GM21619 (cell line): ENCODE measurements at regions not wholly inside any gene's neighbourhood (a gene's known extent, or its start where the extent isn't known, plus 50 kb on each side); places are given as distances from the start of the nearest gene placed in this dataset.

Experiments used
- ATAC-seq: cut with Tn5 transposase; IDR thresholded peaks from one replicate; pipeline ENCODE4 v1.9.1; 2021; ENCODE audit not compliant: unreplicated experiment

DNA sequence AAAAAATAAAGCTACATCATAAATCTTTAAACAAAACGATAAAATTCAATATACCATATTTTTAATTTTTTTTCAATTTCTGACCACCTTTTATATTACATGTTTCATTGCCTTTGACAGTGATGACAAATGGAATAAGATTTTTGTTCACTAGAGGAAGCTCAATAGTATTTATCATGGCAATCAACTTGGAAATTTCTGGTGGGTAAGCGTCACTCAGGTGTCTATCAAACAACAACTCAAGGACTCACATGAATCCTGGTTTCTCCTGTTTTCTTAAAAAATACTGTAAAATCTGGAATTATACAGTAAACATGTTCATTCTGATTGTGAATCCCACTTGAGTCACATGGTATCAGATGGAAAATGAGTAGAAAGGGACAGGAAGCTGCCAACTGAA, 782.2 kb downstream of the OTOL1 start:
- ATAC-seq = no peak

DNA sequence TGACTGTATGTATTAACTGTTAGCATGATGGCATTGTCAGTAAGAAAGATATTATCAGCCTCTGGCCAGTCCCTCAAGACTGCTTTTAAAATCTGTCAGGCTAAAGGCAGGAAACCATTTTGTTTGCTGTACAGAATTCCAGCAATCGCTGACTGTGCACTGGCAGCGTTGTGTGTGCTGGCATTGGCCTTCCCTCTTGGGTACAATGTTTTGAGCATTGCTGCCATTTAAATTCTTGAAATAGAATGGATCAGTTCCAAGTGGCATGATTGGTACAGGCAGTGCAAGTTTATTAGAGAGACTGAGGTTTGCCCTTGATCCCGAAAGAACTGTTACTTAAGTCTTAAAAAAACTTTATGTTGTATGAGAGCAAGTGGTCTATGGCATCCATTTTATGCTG, 788.7 kb downstream of the OTOL1 start:
- ATAC-seq = no peak

DNA sequence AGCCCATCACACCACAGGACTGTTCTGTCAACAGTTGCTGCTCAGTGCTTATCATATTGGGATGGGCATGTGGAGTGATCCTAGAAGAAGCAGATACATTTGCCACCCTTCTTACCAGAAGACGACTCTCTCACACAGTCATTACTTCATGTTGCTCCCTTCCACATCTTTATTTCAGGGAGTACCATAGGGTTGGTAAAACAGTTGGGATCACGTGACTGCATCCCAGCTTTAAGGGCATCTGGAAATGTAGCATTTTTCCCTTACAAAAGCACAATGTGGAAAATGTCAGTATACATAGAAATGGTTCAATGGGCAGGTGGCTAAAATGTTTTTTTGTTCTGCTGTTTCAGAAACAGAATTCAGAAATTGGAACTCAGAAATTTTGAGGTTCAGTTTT, 791.0 kb downstream of the OTOL1 start:
- ATAC-seq = no peak

DNA sequence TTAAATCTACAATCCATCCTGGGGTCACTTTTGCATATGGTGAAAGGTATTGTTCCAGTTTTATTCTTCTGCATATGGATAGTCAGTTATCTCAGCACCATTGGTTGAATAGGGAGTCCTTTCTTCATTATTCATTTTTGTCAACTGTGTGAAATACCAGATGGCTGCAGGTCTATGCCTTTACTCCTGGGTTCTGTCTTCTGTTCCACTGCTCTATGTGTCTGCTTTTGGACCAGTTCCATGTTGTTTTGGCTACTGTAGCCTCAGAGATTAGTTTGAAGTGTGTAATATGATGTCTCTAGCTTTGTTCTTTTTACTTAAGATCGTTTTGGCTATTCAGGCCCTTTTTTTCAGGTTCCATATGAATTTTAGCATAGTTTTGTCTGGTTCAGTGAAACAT, 795.8 kb downstream of the OTOL1 start:
- no peak for ATAC-seq

DNA sequence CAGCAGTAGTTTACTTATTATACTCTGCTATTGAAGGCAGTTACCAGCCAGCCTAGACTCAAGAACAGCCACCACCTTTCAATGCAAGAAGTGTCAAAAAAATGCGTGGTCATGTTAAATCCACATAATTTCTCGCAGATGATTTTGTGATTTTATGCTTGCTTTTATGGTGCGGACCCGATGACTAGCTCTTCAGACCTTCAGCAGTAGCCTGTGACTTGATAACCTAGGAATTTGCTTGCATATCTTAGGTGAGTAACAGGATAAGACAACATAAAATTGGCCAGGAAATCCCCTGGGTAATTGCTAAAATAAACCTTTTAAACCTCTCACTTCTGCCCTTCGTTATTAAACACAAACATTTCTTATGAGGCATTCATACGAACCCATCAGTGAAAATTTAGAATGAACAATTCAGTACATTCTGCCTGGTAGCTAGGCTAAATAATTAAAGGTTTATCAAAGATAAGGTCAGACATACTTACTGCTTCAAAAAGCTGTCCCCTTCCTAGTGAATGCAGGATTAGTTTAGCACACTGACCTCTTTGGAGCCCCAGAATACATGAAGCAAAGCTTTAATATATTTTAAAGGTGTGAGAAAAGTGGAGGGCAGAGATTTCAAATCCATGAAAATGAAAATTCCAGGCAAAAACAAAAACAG, 798.8 kb downstream of the OTOL1 start:
- no peak for ATAC-seq

DNA sequence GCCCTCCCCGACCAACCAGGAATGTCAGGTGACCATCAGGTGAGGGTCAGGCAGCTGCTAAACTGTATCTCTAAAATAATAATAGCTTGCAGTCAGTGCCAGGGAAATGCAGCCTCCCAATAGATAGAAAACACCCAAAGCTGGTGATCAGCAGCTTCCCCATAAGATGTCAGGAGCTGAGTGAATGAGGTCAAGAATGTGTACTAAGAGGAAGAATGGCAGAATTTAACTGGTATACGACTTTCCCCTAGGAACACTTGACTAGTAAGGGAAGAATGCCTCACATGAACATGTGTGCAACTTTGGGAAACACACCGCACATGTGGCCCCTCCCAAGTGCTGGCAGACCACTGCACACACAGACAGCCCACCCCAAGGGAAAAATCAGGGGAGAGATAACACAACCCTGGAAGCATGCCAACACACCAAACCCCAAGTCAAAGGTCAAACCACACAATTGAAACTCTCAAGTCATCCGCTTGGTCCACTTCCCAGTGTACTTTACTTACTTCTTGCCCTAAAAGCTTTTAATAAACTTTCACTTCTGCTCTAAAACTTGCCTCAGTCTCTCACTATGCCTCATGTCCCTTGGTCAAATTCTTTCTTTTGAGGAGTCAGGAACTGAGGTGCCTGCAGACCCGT, 806.5 kb downstream of the OTOL1 start:
- ATAC-seq = no peak

DNA sequence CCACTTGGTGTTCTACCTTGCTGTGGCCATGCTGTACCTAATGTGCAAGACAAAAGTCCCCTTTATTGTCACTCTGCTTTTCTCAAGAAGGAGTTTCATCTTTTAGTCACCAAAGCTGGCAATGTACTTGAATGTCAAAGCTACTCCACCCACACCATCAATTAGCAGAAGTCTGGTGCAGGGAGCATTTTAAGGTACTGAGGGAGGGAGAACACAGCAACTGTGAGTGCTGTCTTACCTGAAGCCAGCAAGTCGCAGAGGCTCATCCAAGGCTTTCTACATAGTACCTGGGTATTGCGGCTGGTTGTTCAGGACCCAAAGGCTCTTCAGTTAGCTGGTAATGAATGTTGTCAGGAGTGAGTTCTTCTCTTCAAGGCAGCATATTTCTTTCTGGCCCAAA, 820.4 kb downstream of the OTOL1 start:
- no peak for ATAC-seq

DNA sequence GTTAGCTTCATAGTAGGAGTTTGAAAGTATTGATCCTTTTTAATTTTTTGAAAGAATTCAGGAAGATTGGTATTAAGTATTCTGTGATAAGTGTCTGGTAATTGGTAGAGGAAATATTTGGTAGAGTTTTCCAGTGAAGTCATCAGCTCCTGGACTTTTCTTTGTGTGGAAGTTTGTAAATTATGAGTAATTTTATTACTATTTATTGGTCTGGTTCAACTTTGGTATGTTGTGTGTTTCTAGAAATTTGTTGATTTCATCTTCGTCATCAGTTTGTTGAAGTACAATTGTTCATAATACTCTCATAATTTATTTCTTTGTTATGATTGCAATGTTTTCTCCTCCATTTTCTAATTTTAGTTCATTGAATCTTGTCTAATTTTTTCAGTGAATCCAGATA, 832.0 kb downstream of the OTOL1 start:
- no peak for ATAC-seq

DNA sequence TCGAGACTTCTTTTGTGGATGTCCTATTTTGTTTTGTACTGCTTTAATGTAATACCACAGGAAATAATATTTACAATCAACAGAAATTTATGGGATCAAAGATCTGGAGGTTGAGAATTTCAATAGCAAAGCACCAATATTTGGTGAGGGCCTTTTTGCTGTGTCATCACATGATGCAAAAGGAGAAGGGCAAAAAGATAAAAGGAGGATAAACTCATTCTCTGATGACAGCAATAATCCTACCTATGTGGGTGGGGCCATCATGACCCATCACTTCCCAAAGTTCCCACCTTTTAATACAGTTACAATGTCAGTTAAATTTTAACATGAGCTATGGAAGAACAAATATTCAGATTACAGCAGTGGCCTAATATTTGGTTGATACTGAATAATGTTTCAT, 832.9 kb downstream of the OTOL1 start:
- ATAC-seq = no peak

DNA sequence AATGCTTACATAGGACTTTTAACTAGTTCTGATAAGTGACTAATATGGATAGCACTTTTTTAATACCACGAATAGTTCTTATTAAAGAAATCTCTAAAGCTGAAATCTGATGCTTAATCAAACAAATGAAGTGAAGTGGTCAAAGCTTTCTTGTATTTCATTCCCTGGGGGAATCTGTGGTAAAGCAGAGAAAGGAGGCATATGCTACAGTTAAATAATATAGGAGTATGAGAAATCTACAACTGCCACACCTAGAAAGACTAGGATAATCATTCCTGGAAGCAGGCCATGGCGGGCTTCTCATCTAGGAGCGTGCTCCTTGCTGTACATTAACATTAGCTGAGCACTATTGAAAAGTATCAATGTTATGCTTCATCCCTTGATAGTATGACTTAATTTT, 835.7 kb downstream of the OTOL1 start:
- ATAC-seq = no peak

DNA sequence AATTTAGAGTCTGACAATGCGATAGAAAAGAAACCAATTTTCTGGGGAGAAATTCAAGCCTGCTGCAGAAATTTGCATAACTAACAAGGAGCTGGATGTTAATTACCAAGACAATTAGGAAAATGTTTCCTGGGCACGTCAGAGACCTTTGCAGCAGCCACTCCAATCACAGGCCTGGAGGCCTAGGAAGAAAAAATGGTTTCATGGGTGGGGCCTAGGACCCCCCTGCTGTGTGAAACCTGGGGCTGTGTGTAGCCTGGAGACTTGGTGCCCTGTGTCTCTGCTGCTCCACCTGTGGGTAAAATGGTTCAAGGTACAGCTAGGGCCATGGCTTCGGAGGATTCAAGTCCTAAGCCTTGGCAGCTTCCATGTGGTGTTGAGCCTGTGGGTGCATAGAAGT, 837.9 kb downstream of the OTOL1 start:
- no peak for ATAC-seq

DNA sequence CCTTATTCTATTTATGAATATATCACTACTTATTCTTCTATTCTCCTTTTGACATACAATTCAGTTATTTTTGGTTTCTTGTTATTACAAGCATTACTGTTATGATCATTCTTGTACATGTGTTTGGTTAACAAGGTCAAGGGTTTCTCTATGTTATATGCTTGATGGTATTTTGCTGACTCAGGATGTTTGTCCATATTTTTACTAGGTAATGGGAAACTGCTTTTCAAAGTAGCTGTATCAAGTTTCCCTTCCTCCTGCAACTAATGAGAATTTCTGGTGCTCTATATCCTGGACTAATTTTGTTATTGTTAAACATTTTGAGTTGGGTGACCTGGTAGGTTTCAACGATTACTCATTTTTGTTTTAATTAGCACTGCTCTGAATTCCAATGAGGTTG, 841.0 kb downstream of the OTOL1 start:
- no peak for ATAC-seq

DNA sequence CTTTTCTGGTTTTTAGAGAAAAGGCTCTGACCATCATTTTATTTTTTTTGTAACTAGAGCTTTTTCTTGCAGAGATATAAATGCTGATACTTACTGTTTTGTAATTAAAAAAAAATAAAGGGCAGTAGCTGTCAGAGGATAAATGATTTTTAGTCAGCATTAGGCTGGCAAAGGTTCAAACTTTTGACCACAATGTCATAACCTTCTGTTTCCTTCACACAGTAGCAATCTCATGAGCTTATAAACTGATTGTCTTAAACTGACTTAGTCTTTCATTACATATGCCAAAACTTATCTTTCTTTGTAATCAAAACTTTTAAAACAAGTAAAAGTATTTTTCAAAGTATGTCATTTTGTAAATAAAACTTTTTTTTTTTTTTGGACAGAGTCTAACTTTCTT, 841.9 kb downstream of the OTOL1 start:
- ATAC-seq = no peak

DNA sequence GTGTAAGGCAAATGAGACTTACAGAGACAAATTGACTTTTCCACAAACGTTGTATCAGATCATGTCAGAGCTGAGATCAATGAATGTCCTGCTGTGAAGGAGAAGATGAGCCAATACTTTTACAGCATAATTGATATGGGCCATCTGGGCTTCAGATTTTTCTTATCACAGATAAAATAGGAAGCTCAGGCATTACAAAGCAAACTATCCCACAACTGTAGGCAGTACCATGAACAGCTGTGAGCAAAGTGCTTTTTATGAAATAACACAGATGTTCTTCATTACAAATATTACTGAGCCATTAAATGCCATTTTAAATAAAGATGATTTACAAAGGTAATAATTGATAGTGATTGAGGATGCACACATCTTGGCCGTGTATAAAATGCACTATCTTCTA, 852.3 kb downstream of the OTOL1 start:
- no peak for ATAC-seq

DNA sequence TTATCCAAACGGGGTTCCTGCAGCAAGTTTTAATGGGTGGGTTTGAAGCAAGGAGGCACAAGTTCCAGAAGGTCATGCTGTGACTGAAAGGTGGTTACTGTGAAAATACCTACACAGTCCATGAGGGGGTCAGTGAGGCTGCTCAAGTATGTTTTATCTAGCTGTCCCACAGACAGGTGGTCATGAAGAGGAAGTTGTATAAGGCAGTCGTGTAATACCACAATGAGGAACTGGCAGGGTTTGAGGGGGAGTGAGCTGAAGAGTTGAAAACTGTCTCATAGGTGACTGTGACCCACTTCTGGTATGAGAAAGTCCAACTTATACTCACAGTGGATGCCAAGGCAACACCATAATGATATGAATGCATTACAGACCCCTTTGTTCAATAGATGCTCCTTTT, 856.8 kb downstream of the OTOL1 start:
- no peak for ATAC-seq

DNA sequence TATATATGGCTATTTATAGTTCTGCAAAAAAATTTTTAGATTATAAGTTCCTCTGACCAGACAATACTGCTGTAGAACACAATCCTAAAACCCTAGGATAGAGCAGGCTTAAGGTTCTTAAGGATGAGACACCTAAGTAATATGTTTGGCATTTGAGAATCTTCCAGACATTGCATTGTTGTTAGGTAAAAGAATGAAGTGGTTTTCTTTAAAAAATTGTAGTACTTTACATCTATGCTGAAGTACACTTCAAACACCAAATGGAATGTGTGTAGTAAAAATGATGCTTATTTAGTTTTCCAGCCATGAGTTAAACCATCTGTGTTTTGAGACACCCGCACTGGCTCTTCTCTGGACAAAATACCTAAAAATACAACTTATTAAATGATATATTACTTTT, 857.7 kb downstream of the OTOL1 start:
- ATAC-seq = no peak

DNA sequence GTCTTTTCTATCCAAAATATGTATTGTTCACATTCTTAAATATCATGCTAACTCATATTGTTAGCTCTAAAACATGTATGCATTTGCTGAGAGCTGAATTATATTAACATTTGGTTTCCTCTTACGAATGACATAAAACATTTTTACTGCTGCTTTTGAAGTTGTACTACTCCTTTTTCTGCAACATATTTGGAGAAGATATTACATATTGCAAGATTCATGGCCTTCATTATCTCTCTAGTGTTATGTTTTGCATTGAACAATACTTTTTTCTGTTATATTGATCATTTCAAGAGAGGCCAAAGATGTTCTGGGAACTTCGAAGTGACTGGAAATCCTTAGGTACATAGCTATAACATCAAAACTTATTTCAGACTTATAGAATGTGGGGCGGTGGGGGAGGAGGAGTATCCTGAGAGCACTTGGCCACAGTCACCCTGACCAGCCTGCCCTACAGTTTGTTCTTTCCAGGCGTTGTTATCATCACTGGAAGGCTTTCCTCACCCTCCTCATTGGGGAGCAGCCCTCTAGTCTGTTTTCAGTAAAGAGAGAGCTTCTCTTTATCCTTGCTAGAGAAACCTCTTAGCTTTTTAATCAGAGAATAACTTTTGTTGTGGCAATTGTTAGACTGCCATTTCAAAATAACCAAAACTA, 868.6 kb downstream of the OTOL1 start:
- ATAC-seq = no peak

DNA sequence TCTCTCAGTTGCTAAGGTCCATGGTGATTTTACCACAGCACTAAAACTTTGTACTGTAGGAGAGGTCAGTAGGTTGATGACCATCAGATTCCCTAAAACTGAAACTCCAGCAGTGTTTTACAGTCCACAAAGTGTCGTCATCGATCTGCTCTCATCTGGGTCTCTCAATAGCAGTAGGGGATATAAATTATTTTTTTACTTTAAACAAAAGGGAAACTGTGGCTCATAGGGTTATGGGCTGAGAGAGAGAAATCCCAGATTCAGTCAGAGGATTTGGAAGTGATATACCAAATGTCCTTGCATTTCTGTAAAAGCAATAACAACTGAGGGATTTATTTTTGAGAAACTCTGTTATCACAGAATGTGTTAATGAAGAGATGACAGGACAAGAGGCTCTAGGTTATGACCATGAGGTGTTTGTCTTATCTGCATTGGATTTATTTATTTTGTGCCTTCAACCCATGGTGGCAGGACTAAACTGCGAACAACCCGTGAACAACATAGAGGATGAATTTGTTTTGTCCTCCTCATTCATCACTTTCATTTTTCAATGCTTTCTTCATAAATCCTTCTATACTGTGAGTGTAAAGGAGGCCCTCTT, 869.7 kb downstream of the OTOL1 start:
- no peak for ATAC-seq

DNA sequence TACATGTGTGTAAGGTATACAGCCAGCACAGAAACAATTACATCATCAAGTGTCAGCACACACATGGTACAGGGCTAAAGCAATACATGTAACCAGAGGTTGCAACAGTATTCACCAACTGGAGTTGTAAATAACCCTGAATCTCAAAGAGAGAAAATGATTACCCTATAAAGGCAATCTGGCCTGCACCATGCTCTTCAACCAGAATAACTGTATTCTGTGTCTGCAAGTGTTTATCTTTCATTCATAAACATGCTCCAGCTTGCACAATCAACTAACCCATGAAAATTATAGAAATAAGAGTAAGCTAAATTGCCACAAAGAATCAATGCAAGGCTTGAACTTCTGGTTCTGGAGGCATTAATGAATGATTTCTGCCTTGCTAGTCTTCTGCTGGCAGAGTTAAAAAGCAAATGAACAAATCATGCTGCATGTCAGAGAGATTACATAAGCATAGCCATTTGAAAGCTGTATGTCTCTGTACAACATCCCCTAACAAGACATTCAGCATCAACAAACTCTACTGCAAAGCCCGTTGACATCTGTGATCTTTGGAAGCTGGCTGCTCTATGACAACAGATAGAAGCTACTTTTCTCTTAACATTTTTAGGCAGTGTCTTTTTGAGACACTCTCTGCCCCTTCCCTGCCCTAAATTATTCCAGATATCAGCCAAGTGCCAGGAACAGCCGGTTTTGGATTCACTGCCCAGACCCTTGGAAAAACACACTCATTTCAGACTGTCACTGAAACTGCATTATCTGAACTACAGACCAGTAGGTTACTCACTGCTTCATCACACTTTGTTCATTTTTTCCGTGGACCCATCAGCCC, 871.0 kb downstream of the OTOL1 start:
- ATAC-seq = no peak

DNA sequence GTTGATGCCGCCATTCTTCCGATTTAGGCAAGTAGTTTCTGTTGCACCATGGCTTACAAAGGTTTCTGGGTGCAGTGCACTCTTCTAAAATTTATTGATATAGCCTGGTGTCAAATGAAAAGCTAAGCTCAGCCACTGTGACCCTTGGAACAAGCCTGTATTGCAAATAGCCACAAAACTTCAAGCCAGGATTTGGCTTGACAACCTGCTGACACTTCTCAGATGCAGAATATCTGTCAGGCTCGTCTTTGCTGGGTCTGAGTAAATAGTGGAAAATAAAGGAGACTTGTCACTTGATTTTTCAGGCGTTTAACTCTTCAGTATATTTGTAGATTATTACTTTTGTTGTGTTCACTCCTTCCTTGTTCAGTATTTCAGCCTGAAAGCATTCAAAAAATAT, 871.8 kb downstream of the OTOL1 start:
- no peak for ATAC-seq

DNA sequence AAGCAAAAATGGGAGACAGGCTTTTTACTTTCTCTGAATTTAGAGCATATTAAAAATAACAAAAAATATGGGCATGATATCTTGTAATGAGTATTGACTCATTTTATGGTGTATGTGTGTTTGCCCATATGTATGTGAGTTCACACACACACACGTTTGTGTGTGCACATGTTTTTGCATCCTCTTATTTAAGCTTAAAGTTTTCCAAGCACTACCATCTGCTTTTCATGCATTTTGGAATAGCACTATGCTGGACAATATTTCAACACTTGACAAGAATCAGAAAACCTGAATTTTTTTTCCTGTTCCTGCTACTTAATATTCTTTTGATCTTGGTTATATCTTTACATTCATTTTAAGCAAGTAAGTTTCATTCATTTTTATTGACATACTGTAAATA, 872.7 kb downstream of the OTOL1 start:
- no peak for ATAC-seq
